Vagina (tissue), 2 donors: ENCODE measurements at regions not wholly inside any gene's neighbourhood (a gene's known extent, or its start where the extent isn't known, plus 50 kb on each side); places are given as distances from the start of the nearest gene placed in this dataset.

Experiments used
- CTCF ChIP-seq, 3 experiments: fragments of 450-650 bp in 2 of 3; fragments of 200-600 bp in 1 of 3; sonication (generic) in 1 of 3; IDR thresholded peaks; one replicate each; pipeline ENCODE4 v1.5.1; 2017 to 2019; ENCODE audit warnings: antibody characterized with exemption in 3 of 3, mild to moderate bottlenecking in 2 of 3, moderate library complexity in 2 of 3
- POLR2A ChIP-seq, 2 donors: fragments of 450-650 bp; IDR thresholded peaks; one replicate each; pipeline ENCODE4 v1.6.1; 2017; ENCODE audit warnings: antibody characterized with exemption in 2 of 2, mild to moderate bottlenecking in 2 of 2, moderate library complexity in 2 of 2
- POLR2AphosphoS5 ChIP-seq, 2 donors: sonication (generic); formaldehyde crosslinking; IDR thresholded peaks; one replicate each; pipeline ENCODE4 v1.9.0; 2017; ENCODE audit warnings: antibody characterized with exemption in 2 of 2, mild to moderate bottlenecking in 2 of 2, low read depth in 1 of 2; ENCODE audit not compliant: insufficient read depth in 1 of 2

- TF ChIP-seq CTCF (IDR thresholded peaks at IDR 0.05): no peak
- no peak for TF ChIP-seq POLR2A (IDR thresholded peaks at IDR 0.05)
- no peak for TF ChIP-seq POLR2AphosphoS5 (IDR thresholded peaks at IDR 0.05; ENCODE audit: insufficient read depth in 1 of 2, low read depth in 1 of 2)
Observed at GRCh38 chr16:82313754-82314153, 143.7 kb upstream of the MPHOSPH6 start.
